Activated T-helper 1 cell treated with anti-CD3 and anti-CD28 coated beads, Interleukin-2, amount 50 U/mL, for 16 hours (primary cell): ENCODE measurements at regions not wholly inside any gene's neighbourhood (a gene's known extent, or its start where the extent isn't known, plus 50 kb on each side); places are given as distances from the start of the nearest gene placed in this dataset.

Experiments used
- DNase-seq, 2 donors: peaks; one replicate each; pipeline ENCODE4 v3.0.0-alpha.2; 2020; ENCODE audit warnings: low read depth in 1 of 2, low spot score in 1 of 2

DNA sequence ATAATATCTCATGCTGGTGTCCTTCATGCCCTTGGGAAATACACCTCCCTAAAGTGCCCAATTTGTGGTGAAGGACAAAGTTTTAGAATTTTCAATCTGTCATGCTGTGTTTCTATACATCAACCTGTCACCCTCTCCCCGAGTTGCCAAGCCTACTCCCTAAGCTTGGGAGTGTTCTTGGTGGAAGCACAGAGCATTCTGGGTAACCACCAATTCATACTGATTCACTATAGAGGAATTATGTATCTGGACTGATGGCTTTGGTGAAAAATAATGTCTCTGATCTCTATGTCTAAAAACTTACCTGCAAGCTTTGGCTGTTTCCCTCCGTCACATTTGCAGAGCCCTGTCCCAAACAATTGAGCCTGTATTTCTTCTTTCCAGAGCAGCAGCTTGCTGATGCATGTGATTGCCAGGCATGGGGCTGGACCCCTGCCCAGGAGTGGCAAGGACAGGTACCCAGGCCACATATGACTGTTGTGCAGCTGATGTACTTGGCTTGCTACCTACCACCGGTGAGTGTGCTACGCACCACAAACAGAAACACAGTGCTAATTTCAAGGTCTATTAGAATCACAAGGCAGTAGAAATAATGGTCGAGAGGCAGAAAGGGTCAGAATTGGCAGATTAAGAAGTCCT, 202.8 kb upstream of the CITED2 start:
- no peak for DNase-seq

DNA sequence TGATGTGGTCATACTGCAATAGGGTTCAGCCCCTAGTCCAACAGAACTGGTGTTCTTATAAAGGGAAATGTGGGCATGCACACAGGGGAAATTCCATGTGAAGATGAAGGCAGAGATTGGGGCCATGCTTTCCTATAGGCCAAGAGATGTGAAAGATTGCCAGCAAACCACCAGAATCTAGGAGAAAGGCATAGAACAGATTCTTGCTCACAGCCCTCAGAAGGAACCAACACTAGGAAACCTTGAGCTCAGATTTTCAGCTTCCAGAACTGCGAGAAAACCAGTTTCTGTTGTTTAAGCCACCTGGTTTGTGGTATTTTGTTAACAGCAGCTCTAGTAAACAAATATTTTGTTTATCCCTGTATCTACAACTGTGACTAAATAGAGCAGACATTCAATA, 197.6 kb upstream of the CITED2 start:
- DNase-seq = no peak

DNA sequence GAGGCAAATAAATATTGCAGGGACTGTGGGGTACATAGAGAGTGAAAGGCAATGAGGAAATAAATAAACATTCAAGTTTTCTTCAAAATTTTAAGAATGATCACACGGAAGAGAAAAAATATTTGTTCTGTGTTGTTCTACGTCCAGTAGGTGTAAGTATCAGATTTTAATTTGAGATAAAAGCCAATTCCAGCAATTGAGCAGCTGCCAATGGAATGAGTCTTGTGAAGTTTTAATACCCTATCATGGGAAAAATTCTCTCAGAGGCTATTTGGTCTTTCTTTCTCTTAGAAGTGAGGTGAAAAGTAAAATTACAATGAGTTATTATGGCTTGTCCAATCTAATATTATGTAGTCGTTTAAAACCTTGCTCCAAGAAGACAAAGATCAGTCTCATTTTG, 195.7 kb upstream of the CITED2 start:
- DNase-seq = no peak

DNA sequence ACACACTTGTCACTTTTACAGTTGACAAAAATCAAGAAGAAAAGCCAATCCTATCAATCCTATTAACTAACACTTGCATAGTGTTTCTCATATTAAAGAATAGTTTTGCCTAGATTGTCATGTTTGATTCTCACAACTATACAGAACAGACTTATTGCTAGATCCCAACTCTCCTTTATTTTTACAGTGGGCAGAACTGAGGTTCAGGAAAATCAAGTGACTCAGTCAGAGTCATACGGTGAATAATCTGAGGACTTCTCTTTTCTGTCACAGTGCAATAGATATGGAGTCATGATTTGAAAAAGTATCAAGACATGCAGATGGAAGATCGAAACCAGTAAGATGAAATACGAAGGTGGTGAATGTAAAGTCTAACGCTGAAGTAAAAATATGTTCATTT, 195.1 kb upstream of the CITED2 start:
- no peak for DNase-seq

DNA sequence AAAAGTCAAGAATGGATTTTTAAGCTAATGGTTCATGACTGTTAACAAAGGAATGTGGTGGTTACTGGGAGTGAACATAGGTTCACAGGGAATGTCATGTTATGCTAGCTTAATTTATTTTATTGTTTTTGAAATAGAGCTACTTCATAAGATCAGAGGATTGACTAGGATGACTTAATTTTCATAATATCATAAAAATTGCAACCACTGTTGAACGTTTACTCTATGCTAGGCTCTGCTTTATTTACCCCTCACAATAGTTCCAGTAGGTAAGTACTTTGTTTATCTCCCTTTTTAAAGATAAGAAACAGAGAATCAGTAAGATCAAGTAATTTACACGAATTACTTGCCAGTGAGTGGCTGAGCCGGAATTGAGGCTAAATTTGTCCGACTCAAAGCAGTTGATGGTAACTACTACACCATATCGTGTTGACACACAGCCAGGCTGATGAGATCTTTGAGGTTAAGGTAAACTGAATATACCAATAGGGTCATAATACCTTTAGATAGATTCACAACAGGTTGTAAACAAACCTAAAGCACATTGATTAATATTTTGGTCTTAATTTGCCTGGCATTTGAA, 194.6 kb upstream of the CITED2 start:
- no peak for DNase-seq

DNA sequence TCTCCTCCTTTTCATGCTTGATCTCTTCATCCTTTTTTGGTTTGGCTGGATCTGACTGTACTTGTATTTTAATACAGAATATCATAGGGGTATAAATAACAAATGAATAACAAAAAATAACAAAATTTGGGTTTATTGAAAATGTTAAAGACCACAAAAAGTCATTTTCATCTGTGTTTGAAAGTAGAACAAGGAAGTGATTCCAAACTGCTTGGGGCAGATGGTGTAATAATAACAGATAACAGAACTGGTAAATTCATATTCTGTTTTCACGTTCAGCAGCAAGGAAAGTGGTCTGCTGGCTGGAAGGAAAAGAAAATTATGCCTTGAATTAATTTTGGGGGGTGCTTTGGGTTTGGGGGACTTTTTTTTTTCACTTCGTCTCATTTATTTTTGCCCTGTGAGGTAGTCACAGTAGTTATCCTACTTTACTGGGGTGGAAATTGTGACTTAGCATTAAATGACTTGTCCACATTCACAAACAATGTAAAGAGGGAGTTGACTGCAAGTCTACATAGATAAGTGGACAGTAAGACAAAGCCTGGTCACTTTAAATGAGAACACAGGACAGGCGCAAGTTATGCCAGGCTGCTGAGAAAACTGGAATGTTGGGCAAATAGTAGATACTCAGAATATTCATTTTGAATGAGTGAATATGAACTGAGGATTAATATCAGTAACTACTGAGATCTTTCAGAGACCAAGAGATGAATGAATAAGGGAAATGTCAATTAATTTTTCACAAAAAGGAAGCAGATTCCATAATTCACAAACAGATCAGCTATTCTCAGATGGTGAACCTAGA, 193.9 kb upstream of the CITED2 start:
- no peak for DNase-seq

DNA sequence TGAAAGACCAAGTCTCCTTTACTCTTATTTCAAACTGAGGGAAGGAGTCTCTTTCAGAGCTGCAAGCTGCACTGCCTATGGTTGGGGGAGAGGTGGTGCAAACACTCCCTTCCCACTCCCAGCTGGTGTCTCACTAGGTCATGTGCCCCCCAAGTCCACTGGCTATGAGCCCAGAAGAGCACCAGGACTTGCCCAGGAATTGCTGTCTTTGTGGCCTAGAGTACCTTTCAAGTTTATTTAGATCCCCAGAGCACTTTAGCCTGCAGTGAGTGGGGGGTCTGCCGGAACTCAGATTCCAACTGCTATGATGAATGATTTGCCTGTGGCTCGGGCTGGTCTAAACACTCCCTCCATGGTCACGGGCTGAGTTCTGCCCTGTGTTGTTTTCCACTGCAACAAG, 192.6 kb upstream of the CITED2 start:
- DNase-seq = no peak

DNA sequence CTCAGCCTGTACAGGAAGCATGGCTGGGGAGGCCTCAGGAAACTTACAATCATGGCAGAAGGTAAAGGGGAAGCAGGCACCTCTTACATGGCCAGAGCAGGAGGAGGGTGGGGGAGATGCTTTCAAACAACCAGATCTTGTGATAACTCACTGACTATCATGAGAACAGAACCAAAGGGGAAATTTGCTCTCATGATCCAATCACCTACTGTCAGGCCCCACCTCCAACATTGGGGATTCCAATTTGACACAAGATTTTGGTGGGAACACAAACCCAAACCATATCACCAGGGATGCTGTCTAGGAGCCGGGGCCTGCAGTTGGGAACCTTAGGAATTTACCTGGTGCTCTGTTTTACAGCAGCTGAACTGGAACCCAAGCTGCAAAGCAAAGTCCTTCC, 191.1 kb upstream of the CITED2 start:
- no peak for DNase-seq

DNA sequence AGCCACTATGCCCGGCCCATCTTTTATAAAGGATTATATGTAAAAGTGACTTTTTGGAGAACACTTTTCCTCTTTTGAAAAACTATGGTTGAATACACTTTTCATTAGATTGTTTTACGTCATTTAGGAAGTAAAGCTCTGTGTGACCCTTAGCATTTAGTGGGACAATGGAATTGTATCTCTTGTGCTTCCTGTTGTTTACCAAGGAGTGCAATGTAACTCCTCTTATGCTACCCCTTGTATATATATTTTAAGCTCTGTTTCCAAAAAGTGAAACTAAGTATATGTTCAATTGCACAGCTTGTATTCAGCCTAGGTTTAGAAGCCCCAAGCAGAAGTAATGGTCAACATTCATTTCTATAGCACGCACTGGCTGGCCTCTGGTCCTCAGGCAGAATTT, 183.1 kb upstream of the CITED2 start:
- no peak for DNase-seq

DNA sequence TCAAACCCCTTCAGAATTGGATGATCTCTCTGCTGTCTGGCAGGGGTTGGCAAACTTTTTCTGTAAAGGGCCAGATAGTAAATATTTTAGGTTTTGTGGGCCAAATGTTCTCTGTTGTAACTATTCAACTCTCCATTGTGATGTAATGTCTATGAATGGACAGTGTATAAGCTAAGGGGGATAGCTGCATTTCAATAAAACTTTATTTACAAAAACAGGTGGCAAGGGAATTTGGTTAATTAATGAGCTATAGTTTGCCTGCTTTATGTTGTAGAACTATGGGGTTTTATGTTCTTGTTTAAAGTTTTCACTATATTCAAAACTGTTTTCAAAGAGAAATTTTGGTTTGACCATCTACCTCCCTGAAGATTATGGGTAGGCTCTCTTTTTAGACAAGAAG, 182.1 kb upstream of the CITED2 start:
- no peak for DNase-seq

DNA sequence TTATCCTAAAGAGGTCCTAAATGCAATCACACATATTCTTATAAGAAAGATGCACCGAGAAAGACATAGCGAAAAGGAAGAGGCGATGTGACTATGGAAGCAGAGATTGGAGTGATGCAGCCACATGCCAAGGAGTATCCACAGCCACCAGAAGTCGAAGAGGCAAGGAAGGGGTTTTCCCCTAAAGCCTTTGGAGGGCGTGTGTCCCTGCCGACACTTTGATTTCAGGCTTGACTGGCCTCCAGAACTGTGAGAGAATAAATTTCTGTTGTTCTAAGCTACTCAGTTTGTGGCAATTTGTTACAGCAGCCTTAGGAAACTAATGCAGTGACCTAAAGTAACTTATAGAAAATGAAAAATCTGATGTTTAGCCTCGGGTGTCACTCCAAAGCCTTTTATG, 179.5 kb upstream of the CITED2 start:
- no peak for DNase-seq

DNA sequence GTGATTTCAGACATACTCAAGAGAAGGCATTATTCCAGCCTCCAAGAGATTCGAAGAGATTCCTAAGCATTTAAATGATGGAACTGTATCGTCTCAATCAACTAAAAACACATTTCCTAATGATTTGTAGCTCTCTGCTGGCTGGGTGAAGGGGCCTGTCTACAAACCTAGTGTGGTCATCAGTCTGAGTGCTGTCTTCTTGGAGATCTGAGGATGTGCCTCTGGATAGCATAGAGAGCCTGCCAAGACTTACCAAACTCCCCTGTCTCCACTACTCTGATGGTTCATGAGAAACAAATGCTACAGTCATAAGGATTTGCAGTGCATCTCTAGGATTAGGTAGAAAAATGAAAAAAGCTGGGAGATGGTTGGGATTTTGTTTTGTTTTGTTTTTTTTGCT, 176.9 kb upstream of the CITED2 start:
- no peak for DNase-seq

DNA sequence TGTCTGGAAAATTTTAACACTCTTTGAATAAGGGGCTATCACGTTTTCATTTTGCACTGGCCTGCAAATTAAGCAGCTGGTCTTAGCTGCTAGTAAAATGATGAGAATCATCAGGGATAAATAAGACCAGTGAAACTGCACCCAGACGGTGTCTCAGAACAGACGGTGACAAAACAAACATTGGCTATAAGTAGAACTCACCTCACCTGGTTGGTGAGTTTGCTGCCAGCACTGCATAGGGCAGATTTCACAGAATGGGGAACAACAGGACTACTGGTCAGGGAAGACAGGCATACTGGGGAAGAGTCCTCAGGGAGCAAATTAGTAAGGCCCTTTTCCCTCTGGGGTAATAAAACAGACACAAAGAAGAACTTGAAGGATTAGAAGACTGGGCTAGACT, 175.9 kb upstream of the CITED2 start:
- no peak for DNase-seq

DNA sequence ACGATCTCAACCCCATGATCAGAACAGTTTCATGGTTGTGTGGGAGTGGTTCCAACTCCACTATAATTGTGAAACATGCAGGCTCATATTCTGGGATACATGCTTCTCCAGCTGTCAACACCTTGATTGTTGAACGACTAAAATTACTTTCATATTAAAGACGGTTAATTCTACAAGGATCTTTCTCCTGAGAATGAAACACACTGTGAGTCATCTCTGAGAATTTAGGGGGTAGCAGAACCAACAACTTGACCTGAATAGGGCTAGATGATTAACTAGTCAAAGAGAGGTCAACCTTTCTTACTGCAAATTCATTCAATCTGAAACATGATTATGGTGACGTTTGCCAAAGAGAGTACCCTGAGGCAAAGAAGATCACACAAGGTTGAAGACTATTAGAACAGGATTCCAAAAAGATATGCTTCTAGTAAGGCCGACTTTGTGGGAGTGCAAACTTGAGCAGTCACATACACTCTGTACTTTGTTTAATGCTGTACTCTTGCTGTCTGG, 175.2 kb upstream of the CITED2 start:
- no peak for DNase-seq

DNA sequence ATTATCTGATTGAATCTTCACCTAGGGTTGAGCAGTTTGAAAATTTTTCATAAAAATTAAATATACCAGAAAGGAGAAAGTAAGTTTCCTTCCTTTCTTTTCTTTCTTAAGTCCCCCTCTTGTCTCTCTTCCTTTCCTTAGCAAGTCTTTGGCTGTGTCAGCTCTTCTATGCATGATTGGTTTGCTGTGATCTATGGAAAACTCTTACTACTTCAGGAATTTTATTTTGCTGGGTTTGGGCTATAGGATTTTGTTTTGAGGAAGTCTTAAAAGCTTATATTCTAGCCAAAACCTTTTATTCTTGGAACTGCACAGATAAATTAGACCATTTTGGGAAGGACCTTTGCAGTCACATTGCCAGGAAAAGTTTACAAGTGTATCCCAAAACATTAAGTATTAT, 173.4 kb upstream of the CITED2 start:
- DNase-seq = no peak

DNA sequence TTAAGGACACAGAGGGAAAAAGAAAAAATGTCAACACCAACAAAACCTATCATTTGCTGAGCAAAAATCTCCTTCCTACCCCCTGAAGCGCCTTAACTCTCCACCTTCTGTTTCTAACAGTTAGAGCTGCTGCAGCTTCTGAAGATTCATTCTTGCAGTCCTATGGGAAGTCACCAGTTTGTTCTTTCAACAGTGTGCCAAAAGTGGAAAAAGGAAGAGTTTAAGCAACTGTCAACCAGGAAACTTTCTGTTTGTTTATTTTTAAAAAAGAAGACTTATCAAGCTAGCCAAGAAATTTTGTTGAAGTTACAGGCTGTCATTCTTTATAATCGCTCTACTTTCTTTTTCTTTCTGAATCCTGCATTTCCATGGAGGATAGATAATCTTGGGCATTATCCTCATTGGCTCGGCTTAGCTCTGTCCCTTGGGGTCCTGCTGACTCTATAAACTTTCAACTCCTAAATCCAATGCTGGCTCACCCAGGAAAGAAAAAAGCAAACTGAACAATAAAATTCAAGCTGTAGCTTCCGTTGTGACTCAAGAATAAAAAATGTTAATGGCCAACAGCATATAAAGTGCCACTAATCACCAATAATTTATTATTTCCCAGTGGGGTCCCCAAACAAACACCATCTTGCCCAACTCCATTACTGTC, 172.8 kb upstream of the CITED2 start:
- no peak for DNase-seq

DNA sequence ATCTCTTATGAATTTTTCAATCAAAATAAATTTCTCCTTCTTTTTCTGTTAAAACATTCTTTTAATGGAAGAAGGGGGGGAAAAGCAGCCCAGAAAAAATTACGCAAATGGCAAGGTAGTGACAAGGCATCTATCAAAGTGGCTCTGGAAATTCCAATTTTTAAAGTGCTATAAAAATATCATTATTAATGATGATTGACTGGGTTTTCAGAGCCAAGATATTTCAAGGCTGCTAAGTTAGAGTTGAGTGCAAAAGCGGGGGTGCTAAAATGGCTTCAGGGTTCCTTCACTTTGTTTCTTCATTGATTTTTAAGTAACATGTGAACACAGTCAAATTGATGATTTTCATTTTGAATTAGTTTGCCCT, 171.6 kb upstream of the CITED2 start:
- DNase-seq = no peak

DNA sequence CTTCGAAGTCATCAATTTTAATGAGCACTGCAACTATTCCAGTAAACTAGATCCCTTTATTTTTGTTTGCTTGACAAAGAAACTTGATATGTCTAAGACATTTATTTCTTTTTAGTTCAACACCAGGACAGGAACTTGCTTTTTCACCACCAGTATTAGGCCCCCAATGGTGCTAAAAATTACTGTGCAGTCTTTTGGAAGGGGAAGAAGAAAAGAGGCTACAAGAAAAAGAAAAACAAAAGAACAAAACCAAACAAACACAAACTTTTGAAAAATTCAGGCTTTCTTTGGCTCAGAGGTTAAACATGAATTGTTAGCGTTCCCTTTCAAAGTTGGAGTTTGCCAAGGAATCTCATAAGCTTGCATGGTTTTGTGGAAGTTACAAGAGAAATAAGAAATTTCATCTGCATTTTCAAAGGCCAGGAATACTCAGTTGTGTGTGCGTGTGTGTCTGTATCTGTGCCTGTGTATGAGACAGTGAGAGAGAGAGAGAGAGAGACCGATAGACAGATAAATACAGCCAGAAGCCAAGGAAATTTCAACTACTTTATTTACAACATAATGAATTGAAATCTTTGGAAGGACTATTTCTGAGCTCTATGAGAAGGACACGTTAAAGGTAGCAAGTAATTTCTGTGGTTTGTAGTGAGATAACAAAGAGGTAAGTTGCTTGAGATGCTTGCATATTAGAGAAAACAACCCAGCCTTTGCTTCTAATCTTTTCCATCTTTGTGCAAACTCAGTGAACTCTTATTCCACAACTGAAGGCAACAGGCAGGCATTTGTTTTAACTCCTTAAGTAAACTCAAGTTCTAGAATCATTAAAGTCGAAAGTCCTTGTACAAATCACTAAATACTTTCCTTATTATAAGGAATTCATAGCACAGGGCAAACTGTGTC, 171.0 kb upstream of the CITED2 start:
- DNase-seq = no peak

DNA sequence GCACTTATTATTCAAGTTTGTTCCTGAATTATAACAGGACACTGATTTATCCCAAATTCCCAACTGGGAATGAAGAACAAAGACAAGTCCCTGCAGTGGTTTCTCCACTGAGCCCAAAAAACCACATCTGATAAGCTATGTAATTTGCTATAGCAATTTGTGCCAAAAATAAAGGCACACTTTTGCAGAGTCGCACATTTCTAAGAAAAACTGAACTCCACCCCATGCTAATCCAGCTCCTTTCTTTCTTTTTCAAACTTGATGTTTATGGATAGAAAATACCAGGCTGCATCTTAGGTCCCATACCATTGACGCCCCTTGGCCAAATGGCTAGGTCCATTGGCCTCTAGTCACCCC, 170.2 kb upstream of the CITED2 start:
- no peak for DNase-seq

DNA sequence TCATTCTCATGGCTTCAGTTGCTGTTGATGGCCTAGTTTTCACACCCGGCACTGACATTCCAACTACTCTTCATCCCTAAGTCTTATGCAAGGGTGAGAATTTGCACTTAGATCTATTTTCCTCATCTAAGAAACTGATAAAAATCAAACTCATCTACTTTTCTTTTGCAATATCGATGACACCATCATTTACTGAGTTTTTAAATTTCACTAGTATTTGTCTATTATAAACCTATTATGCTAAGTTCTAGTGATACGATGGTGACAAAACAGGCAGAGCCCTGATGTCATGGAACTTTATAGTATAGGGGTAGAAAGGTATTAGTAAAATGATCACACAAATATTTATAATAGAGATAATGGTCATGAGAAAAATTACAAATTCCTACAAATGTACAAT, 167.9 kb upstream of the CITED2 start:
- no peak for DNase-seq

DNA sequence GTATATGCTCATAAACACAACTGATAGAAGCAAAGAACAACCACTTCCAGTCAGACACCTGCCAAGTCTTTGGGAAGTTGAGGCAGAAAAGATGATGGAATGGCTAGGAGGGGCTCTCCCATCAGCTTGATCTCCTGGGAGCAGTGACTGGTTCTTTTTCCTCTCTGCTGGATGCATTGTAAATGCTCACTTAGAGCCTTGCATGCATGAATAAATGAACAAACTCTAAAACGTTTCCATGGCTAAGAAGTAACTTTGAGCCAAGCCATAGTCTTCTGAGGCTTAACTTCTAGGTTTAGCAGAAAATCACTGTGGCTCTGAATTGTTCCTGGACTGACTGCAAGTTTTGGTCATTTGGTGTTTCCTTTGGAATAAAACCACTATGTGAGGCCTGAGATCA, 166.4 kb upstream of the CITED2 start:
- no peak for DNase-seq
